ENCODE measurements at regions not wholly inside any gene's neighbourhood (a gene's known extent, or its start where the extent isn't known, plus 50 kb on each side); places are given as distances from the start of the nearest gene placed in this dataset.

- no peak for TF ChIP-seq CTCF (IDR thresholded peaks at IDR 0.05; ENCODE audit: insufficient read depth, low read length)
- TF ChIP-seq POLR2AphosphoS5 (IDR thresholded peaks at IDR 0.05; ENCODE audit: low read depth): no peak
Measured at GRCh38 chr2:236408090-236408489, 143.9 kb upstream of the ASB18 start.

All from HL-60 (cell line).